ENCODE measurements at regions not wholly inside any gene's neighbourhood (a gene's known extent, or its start where the extent isn't known, plus 50 kb on each side); places are given as distances from the start of the nearest gene placed in this dataset.

GRCh38 chr5:167616043-167616890, 675.2 kb upstream of the WWC1 start:
- H3K4me3 ChIP-seq (ENCODE audit: low read depth, low read length), result no peak overlapping the region
- TF ChIP-seq POLR2A (IDR thresholded peaks at IDR 0.05; ENCODE audit: extremely low read depth, insufficient read length) (no peak), MYC (IDR thresholded peaks at IDR 0.05; ENCODE audit: low read depth, low read length) (no peak), MAX (IDR thresholded peaks at IDR 0.05; ENCODE audit: low read depth, low read length) (no peak), CTCF (IDR thresholded peaks at IDR 0.05; ENCODE audit: low read depth, low read length) (no peak)
- no peak for DNase-seq (ENCODE audit: low read depth)

- no peak for TF ChIP-seq MAX (IDR thresholded peaks at IDR 0.05; ENCODE audit: low read depth, low read length)
- TF ChIP-seq MYC (IDR thresholded peaks at IDR 0.05; ENCODE audit: low read depth, low read length), result no peak
- TF ChIP-seq POLR2A (IDR thresholded peaks at IDR 0.05; ENCODE audit: extremely low read depth, insufficient read length), result no peak
- TF ChIP-seq CTCF (IDR thresholded peaks at IDR 0.05; ENCODE audit: low read depth, low read length), result no peak
- no peak for DNase-seq (ENCODE audit: low read depth)
- no peak overlapping the region for H3K4me3 ChIP-seq (ENCODE audit: low read depth, low read length)
These were observed 668.1 kb upstream of the WWC1 start for GRCh38 chr5:167623354-167623753.

- TF ChIP-seq MAX (IDR thresholded peaks at IDR 0.05; ENCODE audit: low read depth, low read length), result no peak
- no peak for TF ChIP-seq MYC (IDR thresholded peaks at IDR 0.05; ENCODE audit: low read depth, low read length)
- TF ChIP-seq POLR2A (IDR thresholded peaks at IDR 0.05; ENCODE audit: extremely low read depth, insufficient read length), result no peak
- no peak for TF ChIP-seq CTCF (IDR thresholded peaks at IDR 0.05; ENCODE audit: low read depth, low read length)
- no peak overlapping the region for H3K4me3 ChIP-seq (ENCODE audit: low read depth, low read length)
- DNase-seq (ENCODE audit: low read depth), result no peak
These were observed 667.4 kb upstream of the WWC1 start for GRCh38 chr5:167624053-167624452.

GRCh38 chr5:167626341-167627123, 664.9 kb upstream of the WWC1 start:
- DNase-seq (ENCODE audit: low read depth), result no peak
- TF ChIP-seq MYC (IDR thresholded peaks at IDR 0.05; ENCODE audit: low read depth, low read length) (no peak), MAX (IDR thresholded peaks at IDR 0.05; ENCODE audit: low read depth, low read length) (no peak), CTCF (IDR thresholded peaks at IDR 0.05; ENCODE audit: low read depth, low read length) (no peak), POLR2A (IDR thresholded peaks at IDR 0.05; ENCODE audit: extremely low read depth, insufficient read length) (no peak)
- no peak overlapping the region for H3K4me3 ChIP-seq (ENCODE audit: low read depth, low read length)

GRCh38 chr5:167629634-167630033, 661.8 kb upstream of the WWC1 start:
- DNase-seq (ENCODE audit: low read depth), result no peak
- no peak for TF ChIP-seq MAX (IDR thresholded peaks at IDR 0.05; ENCODE audit: low read depth, low read length)
- no peak for TF ChIP-seq POLR2A (IDR thresholded peaks at IDR 0.05; ENCODE audit: extremely low read depth, insufficient read length)
- no peak for TF ChIP-seq CTCF (IDR thresholded peaks at IDR 0.05; ENCODE audit: low read depth, low read length)
- no peak for TF ChIP-seq MYC (IDR thresholded peaks at IDR 0.05; ENCODE audit: low read depth, low read length)

More at GRCh38 chr5:167629634-167630033, 661.8 kb upstream of the WWC1 start:
- H3K4me3 ChIP-seq (ENCODE audit: low read depth, low read length), result no peak overlapping the region

Measured in NB4 (cell line).